Muscle layer of colon (tissue), 2 donors: ENCODE measurements at regions not wholly inside any gene's neighbourhood (a gene's known extent, or its start where the extent isn't known, plus 50 kb on each side); places are given as distances from the start of the nearest gene placed in this dataset.

Experiments
- H3K27ac ChIP-seq: one replicate; pipeline ENCODE4 v1.7.0; 2013; ENCODE audit warnings: low read depth, mild to moderate bottlenecking, low read length, moderate library complexity
- H3K27me3 ChIP-seq, 2 donors: one replicate each; pipeline ENCODE4 v1.7.0; 2013; ENCODE audit warnings: low read length in 2 of 2, mild to moderate bottlenecking in 2 of 2; ENCODE audit not compliant: insufficient read depth in 2 of 2, control insufficient read depth in 1 of 2
- H3K36me3 ChIP-seq: one replicate; pipeline ENCODE4 v1.7.0; 2013; ENCODE audit warnings: mild to moderate bottlenecking, low read length; ENCODE audit not compliant: insufficient read depth
- H3K4me1 ChIP-seq: one replicate; pipeline ENCODE4 v1.7.0; 2013; ENCODE audit warnings: mild to moderate bottlenecking, low read length; ENCODE audit not compliant: insufficient read depth
- H3K4me3 ChIP-seq, 2 donors: one replicate each; pipeline ENCODE4 v1.7.0; 2013; ENCODE audit warnings: low read length in 2 of 2, low read depth in 1 of 2, mild to moderate bottlenecking in 1 of 2, moderate library complexity in 1 of 2
- H3K9ac ChIP-seq: one replicate; pipeline ENCODE4 v1.7.0; 2013; ENCODE audit warnings: low read length
- H3K9me3 ChIP-seq: one replicate; pipeline ENCODE4 v1.7.0; 2013; ENCODE audit warnings: mild to moderate bottlenecking, low read length
- donor health status: abdominal sarcoma.
- donor health status: Adenocarcinoma of cecum.

DNA sequence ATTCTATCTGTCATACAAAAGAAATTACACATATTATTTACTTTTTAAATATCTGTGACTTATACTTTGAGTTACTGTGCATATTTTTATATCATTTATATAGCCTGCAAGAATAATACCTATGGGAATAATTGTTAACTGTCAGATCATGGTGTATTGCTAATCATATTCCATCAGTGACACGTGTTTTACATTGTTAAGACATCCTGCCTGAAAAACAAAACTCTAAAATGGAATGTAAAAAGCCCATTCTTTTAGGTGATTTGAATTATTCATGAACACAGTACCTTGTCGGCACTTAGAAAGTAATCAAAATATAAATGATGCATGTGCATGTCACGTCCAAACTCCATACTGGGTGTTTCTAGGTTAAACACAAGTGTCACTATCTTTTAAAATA, 533.8 kb upstream of the PCDH9 start:
- H3K4me3 ChIP-seq, result no peak overlapping the region
- no peak overlapping the region for H3K9ac ChIP-seq
- H3K4me1 ChIP-seq, result no peaks in the 10 kb centered on the region
- H3K27me3 ChIP-seq, result no peaks in the 10 kb centered on the region
- no peak overlapping the region for H3K27ac ChIP-seq
- H3K9me3 ChIP-seq, result no peaks in the 10 kb centered on the region
- no peaks in the 10 kb centered on the region for H3K36me3 ChIP-seq

DNA sequence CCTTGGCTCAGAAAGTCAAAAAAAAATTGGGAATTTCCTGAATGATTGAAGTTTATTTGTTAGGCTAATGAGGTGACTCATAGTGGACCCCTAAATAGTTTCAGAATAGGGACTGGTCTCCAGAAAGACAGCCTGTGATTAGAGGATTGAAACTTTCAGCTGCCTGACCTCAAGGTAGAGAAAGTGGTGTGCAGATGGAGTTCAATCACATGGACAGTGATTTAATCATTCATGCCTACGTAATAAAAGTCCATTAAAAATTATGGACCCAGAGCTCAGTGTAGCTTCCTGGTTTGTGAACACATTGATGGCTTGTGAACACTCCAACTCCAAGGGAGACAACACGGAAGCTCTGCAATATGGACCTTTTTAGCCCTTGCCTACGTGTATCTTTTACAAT, 533.2 kb upstream of the PCDH9 start:
- Histone ChIP-seq H3K9ac (no peak overlapping the region), H3K9me3 (no peaks in the 10 kb centered on the region), H3K4me1 (no peaks in the 10 kb centered on the region), H3K4me3 (no peak overlapping the region), H3K27ac (no peak overlapping the region), H3K27me3 (no peaks in the 10 kb centered on the region), H3K36me3 (no peaks in the 10 kb centered on the region)

DNA sequence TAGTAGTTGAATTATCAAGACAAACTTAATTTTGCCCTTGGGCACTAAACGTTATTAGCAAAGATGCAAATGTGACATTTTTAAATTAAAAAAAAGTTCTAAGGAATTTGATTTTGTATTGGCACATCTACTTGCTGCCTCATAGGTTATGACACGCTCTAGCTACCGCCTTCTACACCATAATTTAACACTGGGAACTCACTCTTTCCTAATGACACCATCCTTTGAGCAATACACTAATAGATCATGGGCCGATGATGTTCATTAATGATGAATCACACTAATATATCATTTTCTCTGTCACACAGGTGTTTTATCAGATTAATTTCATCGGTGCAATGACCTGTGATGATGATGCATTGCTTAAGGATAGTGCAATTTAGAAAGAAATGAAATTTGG, 528.8 kb upstream of the PCDH9 start:
- Histone ChIP-seq H3K9me3 (no peaks in the 10 kb centered on the region), H3K27ac (no peak overlapping the region), H3K4me3 (no peak overlapping the region), H3K4me1 (no peaks in the 10 kb centered on the region), H3K9ac (no peak overlapping the region), H3K27me3 (no peaks in the 10 kb centered on the region), H3K36me3 (no peaks in the 10 kb centered on the region)

DNA sequence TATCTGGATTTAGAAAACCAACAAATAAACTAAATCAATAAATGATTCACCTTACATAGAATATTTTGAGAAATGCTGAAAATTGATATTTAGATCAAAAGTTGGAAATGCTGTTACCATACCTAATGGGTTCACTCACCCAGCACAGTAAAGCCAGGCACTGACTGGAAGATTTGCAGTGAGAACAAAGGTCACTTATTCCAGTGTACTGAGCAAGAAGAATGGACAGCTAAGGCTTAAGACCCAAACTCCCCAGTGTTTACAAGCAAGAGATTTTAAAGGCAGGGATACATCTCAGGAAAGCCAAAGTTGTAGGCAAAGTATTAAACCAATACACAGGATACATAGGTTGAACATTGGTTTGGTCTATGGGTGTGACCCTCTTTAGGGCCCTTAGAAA, 523.9 kb upstream of the PCDH9 start:
- no peak overlapping the region for H3K4me3 ChIP-seq
- H3K9me3 ChIP-seq, result no peaks in the 10 kb centered on the region

DNA sequence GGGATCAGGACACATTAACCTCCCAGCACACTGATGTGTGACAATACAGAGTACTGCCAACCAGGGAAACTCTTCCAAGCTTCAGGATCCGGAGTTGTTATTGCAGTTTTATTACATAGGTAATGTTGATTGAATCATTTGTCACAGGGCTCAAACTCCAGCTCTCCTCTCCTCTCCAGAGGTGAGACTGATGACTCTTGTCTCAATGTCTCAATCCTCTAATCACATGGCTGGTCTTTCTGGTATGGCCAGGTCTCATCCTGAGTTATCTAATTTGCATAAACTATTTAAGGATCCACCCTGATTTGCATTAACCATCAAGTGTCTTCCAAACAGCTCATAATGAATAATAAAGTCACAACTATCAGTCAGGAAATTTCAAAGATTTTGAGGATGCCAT, 522.6 kb upstream of the PCDH9 start:
- H3K9me3 ChIP-seq, result no peaks in the 10 kb centered on the region
- no peak overlapping the region for H3K4me3 ChIP-seq
- H3K9ac ChIP-seq, result no peak overlapping the region
- no peak overlapping the region for H3K27ac ChIP-seq
- H3K27me3 ChIP-seq, result no peaks in the 10 kb centered on the region
- no peaks in the 10 kb centered on the region for H3K4me1 ChIP-seq
- no peaks in the 10 kb centered on the region for H3K36me3 ChIP-seq

More for the DNA sequence above, 523.9 kb upstream of the PCDH9 start:
- Histone ChIP-seq H3K27me3 (no peaks in the 10 kb centered on the region), H3K36me3 (no peaks in the 10 kb centered on the region), H3K27ac (no peak overlapping the region), H3K4me1 (no peaks in the 10 kb centered on the region), H3K9ac (no peak overlapping the region)

DNA sequence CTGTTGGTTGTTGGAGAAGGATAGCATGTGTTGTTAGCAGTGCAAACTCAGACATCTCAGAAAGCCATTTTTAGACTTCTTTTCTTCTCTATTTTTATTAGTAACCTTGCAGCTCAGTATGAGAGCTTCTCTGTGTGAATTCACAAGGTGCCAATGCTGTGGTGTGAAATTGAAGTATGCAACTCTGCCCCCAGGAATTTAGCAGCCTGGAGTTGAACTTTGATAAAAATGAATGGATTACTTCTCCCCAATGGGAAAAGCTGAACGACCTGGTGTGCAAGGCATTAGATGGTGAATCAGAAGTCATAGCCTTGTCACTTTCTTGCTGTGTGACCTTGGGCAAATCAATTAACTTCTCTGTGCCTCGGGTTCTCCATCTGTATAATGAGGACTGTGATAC, 512.3 kb upstream of the PCDH9 start:
- Histone ChIP-seq H3K4me3 (no peak overlapping the region), H3K27ac (no peak overlapping the region), H3K27me3 (no peaks in the 10 kb centered on the region), H3K9ac (no peak overlapping the region), H3K9me3 (no peaks in the 10 kb centered on the region), H3K4me1 (no peaks in the 10 kb centered on the region), H3K36me3 (no peaks in the 10 kb centered on the region)

DNA sequence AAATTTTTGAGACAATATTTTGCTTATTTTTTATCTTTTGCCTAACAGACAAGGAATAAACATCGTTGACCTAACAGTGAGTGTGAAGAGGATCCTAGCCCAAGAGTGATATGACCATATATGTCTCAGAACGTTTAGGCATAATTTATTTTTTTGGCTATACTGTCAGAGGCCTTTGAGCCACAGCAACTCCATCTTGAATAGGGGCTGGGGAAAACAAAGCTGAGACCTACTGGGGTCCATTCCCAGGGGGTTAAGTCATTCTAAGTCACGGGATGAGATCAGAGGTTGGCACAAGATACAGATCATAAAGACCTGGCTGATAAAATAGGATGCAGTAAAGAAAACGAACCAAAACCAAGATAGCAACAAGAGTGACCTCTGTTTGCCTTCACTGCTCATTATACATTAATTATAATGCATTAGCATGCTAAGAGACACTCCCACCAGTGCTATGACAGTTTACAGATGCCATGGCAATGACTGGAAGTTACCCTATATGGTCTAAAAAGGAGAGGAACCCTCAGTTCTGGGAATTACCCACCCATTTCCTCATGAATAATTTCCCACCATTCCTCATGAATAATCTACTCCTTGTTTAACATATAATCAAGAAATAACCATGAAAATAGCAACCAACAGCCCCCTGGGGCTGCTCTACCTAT, 510.9 kb upstream of the PCDH9 start:
- no peak overlapping the region for H3K9ac ChIP-seq
- H3K9me3 ChIP-seq, result no peaks in the 10 kb centered on the region
- H3K4me1 ChIP-seq, result peaks cover 5% of the 10 kb centered on the region
- H3K27me3 ChIP-seq, result no peaks in the 10 kb centered on the region
- no peak overlapping the region for H3K27ac ChIP-seq
- no peak overlapping the region for H3K4me3 ChIP-seq
- no peaks in the 10 kb centered on the region for H3K36me3 ChIP-seq

DNA sequence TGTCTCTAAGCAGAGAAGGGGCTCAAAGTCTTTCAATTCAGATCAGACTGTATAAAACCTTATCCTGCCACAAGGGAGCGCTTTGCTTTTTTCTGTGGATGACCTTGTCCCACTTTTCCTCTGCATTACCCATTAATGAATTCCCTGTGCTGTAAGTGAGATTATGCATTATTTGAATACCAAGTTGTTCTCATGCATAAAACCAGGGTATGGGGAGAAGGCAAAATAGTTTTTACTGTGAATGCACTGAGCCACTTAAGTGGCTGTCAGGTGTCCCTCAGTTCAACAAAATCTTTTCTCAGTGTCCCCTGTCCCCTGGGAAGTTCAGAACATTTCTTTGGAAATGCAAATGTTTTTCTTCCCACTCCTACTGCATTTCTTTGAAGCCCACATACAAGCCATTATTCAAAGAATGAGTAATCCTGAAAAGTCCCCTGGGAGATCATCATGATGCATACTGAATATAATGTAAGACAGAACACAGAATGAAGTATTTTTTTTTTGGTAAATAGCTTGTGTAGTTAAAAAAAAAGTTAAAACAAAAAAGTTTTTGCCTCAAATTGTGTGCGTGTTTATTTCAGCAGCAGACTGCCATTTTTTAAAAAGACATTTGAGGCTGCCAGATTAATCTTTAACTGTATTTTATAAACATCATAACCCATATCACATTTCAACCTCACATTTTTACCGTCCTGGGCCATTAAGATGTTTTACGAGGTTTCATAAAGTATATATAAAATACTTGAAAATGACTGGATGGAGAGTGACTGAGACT, 506.7 kb upstream of the PCDH9 start:
- Histone ChIP-seq H3K36me3 (no peaks in the 10 kb centered on the region), H3K9ac (no peak overlapping the region), H3K9me3 (no peaks in the 10 kb centered on the region), H3K27ac (no peak overlapping the region), H3K27me3 (no peaks in the 10 kb centered on the region), H3K4me1 (peaks cover 5% of the 10 kb centered on the region), H3K4me3 (no peak overlapping the region)

DNA sequence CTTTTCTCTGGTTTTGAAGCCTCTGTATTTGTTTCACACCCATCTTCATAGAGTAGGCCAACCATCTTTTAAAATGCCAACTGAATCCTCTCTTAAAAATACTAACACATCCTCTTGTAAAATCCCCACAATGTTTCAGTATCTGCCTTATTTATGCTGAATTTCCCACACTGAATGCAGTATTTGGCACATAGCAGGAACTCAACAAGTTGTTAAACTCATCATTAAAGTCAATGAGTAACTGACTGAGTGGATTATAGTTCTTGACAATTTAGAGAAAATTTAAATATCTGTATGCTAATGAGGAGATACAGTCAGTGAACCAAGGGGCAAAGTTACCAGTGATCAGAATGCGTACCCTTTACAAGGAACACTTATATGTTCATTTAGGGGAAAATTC, 505.5 kb upstream of the PCDH9 start:
- H3K27me3 ChIP-seq, result no peaks in the 10 kb centered on the region
- no peak overlapping the region for H3K9ac ChIP-seq
- H3K9me3 ChIP-seq, result no peaks in the 10 kb centered on the region

DNA sequence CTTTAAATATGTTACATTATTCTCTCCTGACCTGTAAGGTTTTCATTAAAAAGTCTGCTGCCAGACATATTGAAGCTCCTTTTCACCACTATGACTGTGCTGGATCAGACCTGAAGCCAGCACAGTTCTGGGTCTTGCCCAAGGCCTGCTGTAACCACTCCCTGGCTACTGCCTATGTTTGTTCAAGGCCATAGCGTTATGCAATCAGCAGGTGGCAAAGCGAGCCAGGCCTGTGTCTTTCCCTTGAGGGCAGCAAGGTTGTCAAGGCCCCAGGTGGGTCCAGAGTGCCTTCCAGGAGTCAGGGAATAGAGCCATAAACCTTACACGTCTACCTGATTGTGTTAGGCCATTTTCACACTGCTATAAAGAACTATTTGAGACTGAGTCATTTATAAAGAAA, 496.8 kb upstream of the PCDH9 start:
- H3K27me3 ChIP-seq, result no peaks in the 10 kb centered on the region
- H3K36me3 ChIP-seq, result no peaks in the 10 kb centered on the region
- no peak overlapping the region for H3K27ac ChIP-seq
- no peak overlapping the region for H3K9ac ChIP-seq
- no peaks in the 10 kb centered on the region for H3K4me1 ChIP-seq
- H3K9me3 ChIP-seq, result no peaks in the 10 kb centered on the region
- H3K4me3 ChIP-seq, result no peak overlapping the region

More for the DNA sequence above, 505.5 kb upstream of the PCDH9 start:
- peaks cover 5% of the 10 kb centered on the region for H3K4me1 ChIP-seq
- no peak overlapping the region for H3K4me3 ChIP-seq
- no peak overlapping the region for H3K27ac ChIP-seq
- no peaks in the 10 kb centered on the region for H3K36me3 ChIP-seq

DNA sequence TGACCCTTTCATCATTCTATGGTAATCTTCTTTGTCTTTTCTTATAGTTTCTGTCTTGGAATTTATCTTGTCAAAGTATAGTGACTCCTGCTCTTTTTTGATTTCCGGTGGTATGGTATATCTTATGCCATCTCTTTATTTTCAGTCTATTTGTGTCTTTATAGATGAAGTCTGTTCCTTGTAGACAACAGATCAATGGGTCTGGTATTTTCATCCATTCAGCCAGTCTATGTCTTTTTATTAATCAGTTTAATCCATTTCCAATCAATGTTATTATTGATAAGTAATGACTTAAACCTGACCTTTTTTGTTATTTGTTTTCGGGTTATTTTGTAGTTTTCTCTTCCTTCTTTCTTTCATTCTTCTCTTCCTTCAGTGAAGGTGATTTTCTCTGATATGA, 495.9 kb upstream of the PCDH9 start:
- Histone ChIP-seq H3K4me3 (no peak overlapping the region), H3K36me3 (no peaks in the 10 kb centered on the region), H3K27me3 (no peaks in the 10 kb centered on the region), H3K27ac (no peak overlapping the region), H3K9me3 (no peaks in the 10 kb centered on the region), H3K9ac (no peak overlapping the region), H3K4me1 (no peaks in the 10 kb centered on the region)

DNA sequence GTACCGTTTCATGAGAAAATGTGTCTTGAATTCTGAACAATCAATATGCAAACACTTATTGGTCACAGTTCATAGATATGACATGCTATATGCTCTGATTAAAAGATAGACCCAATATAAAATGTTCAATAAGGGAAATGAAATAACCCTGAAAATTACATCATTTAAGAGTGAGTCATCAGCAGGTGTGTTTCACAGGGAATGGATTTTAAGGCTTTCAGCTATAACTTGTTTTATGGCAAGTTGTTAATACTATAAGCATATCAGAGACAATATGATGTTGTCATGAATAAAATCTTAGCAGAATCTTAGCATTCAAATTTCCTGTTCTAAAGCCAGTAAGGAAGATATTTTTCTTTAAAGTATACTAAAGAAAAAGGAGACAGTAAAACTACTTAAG, 483.4 kb upstream of the PCDH9 start:
- no peaks in the 10 kb centered on the region for H3K27me3 ChIP-seq
- H3K4me3 ChIP-seq, result no peak overlapping the region
- no peaks in the 10 kb centered on the region for H3K4me1 ChIP-seq
- no peaks in the 10 kb centered on the region for H3K9me3 ChIP-seq
- H3K9ac ChIP-seq, result no peak overlapping the region
- no peak overlapping the region for H3K27ac ChIP-seq
- no peaks in the 10 kb centered on the region for H3K36me3 ChIP-seq
